ENCODE measurements at regions not wholly inside any gene's neighbourhood (a gene's known extent, or its start where the extent isn't known, plus 50 kb on each side); places are given as distances from the start of the nearest gene placed in this dataset.

DNA sequence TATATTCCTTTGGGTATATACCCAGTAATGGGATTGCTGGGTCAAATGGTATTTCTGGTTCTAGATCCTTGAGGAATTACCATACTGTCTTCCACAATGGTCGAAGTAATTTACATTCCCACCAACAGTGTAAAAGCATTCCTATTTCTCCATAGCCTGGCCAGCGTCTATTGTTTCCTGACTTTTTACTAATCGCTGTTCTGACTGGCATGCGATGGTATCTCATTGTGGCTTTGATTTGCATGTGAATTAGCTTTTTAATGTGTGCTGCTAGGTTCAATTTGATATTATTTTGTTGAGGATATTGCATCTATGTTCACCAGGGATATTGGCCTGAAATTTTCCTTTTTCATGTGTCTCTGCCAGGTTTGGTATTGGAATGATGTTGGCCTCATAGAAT is 67.4 kb upstream of the VRK2 start:
- Histone ChIP-seq H2AFZ (ENCODE audit: low read depth, low read length) (no peak overlapping the region), H3K27ac (ENCODE audit: insufficient read depth, low read depth, low read length) (no peak overlapping the region), H3K9ac (replicated peaks; ENCODE audit: extremely low read depth, insufficient read depth, low read length) (no peak overlapping the region), H3K36me3 (ENCODE audit: control insufficient read depth in 2 of 2, extremely low read depth in 1 of 2, insufficient read depth in 2 of 2, low read length in 2 of 2) (no peaks in the 10 kb centered on the region), H3K4me1 (ENCODE audit: control insufficient read depth, extremely low read depth, insufficient read depth, low read length) (no peaks in the 10 kb centered on the region), H3K4me2 (ENCODE audit: insufficient read depth, low read length) (no peak overlapping the region), H3K9me1 (replicated peaks; ENCODE audit: control insufficient read depth, extremely low read depth, insufficient read depth, low read length) (no peaks in the 10 kb centered on the region), H4K20me1 (replicated peaks; ENCODE audit: control insufficient read depth, extremely low read depth, insufficient read depth, low read length) (no peaks in the 10 kb centered on the region), H3K79me2 (ENCODE audit: control insufficient read depth, insufficient read depth, low read length) (no peaks in the 10 kb centered on the region), H3K27me3 (ENCODE audit: control insufficient read depth in 2 of 2, insufficient read depth in 2 of 2, low read length in 2 of 2) (no peaks in the 10 kb centered on the region), H3K4me3 (replicated peaks in 1 of 3; ENCODE audit: insufficient read depth in 1 of 3, low read depth in 1 of 3, low read length in 3 of 3) (no peak overlapping the region), H3K9me3 (replicated peaks; ENCODE audit: control insufficient read depth, insufficient read depth, low read length) (no peaks in the 10 kb centered on the region)
- DNase-seq (ENCODE audit: low read depth, low spot score) (no peak), FAIRE-seq (no peak)
- BruUV-seq (replicated peaks): no TSS peak
- dilution Hi-C loops (cut with MboI; ENCODE audit: extremely low pct_ligation_motif_present, low sequenced_read_pairs) (no loop called here), intact Hi-C loops (cut with micrococcal nuclease) (no loop called here)
- no peak for TF ChIP-seq JUN (IDR thresholded peaks at IDR 0.05; ENCODE audit: borderline replicate concordance, insufficient read depth, insufficient read length, low read depth)
- no peak for TF ChIP-seq FOS (IDR thresholded peaks at IDR 0.05; ENCODE audit: borderline replicate concordance, insufficient read depth, low read length)
- TF ChIP-seq MYC (IDR thresholded peaks at IDR 0.05; ENCODE audit: low read depth, low read length): no peak
- TF ChIP-seq, protein P1, sequence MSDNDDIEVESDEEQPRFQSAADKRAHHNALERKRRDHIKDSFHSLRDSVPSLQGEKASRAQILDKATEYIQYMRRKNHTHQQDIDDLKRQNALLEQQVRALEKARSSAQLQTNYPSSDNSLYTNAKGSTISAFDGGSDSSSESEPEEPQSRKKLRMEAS (IDR thresholded peaks at IDR 0.05; ENCODE audit: insufficient read depth, insufficient read length): no peak
- no peak for TF ChIP-seq GATA2 (IDR thresholded peaks at IDR 0.05; ENCODE audit: insufficient read depth, insufficient read length, low read depth, low read length)
- no peak for TF ChIP-seq POLR2AphosphoS5 (IDR thresholded peaks at IDR 0.05; ENCODE audit: insufficient read depth, low read depth, low read length)
- TF ChIP-seq, protein P2, sequence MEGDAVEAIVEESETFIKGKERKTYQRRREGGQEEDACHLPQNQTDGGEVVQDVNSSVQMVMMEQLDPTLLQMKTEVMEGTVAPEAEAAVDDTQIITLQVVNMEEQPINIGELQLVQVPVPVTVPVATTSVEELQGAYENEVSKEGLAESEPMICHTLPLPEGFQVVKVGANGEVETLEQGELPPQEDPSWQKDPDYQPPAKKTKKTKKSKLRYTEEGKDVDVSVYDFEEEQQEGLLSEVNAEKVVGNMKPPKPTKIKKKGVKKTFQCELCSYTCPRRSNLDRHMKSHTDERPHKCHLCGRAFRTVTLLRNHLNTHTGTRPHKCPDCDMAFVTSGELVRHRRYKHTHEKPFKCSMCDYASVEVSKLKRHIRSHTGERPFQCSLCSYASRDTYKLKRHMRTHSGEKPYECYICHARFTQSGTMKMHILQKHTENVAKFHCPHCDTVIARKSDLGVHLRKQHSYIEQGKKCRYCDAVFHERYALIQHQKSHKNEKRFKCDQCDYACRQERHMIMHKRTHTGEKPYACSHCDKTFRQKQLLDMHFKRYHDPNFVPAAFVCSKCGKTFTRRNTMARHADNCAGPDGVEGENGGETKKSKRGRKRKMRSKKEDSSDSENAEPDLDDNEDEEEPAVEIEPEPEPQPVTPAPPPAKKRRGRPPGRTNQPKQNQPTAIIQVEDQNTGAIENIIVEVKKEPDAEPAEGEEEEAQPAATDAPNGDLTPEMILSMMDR (IDR thresholded peaks at IDR 0.05; ENCODE audit: extremely low read depth in 1 of 2, insufficient read depth in 1 of 2, low read depth in 1 of 2, low read length in 2 of 2): no peak
- no peak for TF ChIP-seq EZH2 (IDR thresholded peaks at IDR 0.05; ENCODE audit: borderline replicate concordance, low read depth, low read length, severe bottlenecking)
- no peak for TF ChIP-seq POLR2A (IDR thresholded peaks at IDR 0.05; ENCODE audit: low read depth, low read length)
- ChIA-PET POLR2A (no interaction called here), CTCF (no interaction called here)

Data from endothelial cell of umbilical vein (primary cell).